ENCODE measurements at regions not wholly inside any gene's neighbourhood (a gene's known extent, or its start where the extent isn't known, plus 50 kb on each side); places are given as distances from the start of the nearest gene placed in this dataset.
"Not testable (repeated sequence)": the region's sequence is repeated elsewhere in the genome, so short reads cannot be mapped to it uniquely, and the experiment has no call there.

DNA sequence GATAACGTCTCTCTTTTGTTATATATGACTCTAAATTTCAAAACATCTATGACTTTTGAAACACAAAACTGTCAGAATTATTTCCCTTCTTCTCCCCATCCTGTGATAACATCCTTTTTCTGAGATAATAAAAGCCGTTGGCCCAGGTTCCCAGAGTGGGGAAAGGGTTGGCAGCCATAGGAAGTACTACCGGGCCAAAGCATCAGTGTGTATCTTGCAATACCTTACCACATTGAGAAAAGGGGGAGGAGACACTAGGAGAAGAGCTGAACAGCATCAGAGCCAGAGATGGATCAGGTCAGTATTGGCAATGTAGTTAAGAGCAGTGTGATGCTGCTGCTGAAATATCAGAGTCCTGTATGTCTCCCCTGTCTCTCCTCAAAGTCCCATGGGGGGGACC lies 210.0 kb upstream of the PROK2 start:
- DNase-seq: no peak

DNA sequence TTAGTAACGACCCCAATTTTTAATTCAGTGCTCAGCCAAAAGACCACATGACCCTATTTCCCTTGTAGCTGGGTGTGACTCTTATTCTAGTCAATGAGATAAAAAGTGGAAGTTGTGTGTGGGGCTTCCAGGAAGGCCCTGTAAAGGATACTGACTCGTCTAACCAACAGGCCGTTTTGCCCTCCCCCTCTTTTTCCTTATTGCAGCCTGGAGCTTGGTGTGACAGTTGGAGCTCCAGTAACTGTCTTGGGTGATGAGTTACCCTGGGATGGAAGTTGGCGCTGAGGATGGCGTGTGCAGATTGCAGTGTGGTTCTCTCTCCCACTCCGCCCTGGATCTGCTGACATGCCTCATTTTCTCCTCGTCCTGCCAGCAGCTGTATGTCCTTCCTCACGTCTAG lies 209.3 kb upstream of the PROK2 start:
- no peak for DNase-seq

DNA sequence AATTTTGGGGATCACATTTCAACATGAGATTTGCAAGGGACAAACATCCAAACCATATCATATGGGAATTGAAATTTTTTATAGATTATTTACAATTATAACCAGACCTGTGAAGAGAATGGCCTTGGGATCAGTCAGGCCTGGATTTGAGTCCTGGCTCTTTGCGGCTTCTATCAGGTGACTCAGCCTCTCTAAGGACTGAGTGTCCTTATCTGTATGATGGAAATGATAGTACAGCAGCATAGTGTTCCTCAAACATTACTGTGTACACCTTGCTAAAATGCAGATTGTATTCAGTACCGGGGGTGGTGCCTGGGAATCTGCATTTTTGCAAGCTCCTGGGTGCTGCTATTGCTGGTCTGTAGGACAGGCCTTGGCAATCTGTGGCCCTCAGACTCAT lies 206.7 kb upstream of the PROK2 start:
- no peak for DNase-seq

DNA sequence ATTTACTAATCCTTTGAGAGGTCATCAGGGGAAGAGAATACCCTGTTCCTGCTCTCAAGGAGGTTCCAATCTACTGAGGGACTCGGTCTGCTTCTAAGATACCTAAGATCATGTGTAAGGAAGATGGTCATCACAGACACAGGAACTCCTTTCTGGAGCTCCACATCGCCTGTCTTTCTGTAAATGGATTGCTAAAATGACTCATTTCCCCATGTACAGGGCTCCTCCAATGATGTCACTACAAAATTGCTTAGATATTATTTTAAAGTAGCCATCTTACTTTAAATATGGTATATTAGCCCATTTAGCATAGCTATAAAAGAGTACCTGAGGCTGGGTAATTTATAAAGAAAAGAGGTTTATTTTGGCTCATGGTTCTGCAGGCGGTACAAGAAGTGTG lies 206.1 kb upstream of the PROK2 start:
- DNase-seq: no peak

DNA sequence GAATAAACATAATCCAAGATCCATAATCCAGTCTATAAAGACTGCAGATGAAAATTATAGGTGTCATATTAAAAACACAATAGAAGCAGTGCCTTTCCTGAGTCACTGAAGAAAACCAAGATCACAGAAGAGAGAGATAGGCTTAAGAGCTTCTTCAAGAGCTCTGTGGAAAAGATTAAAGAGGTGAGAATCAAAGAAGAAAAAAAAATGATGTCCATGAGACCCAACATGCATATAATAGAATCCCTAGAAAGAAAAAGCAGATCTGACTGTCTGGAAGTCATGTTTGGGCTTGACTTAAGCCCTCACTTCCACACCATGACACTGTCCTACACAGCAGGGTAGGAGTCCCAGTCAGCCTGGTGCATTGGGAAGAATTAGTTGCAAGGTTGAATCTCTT lies 205.6 kb upstream of the PROK2 start:
- DNase-seq: no peak

DNA sequence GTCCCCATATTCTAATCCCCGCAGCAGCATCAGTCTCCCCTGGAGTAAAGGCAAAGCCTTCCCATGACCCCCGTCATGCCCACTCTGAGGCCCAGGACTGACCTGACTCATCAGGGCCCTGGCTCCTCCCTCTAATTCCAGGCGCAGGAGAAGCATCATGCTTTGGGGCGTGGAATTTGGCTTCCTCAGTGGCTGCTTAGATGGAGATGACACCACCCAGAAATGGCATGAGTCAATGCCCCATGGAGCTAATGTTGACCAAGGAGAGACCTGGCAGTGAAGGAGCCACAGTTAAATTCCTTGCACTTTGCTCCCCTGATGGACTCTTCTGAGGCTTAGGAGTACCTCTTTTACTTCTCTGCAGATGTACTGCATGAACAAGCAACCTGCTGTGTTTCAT lies 204.2 kb upstream of the PROK2 start:
- no peak for DNase-seq

DNA sequence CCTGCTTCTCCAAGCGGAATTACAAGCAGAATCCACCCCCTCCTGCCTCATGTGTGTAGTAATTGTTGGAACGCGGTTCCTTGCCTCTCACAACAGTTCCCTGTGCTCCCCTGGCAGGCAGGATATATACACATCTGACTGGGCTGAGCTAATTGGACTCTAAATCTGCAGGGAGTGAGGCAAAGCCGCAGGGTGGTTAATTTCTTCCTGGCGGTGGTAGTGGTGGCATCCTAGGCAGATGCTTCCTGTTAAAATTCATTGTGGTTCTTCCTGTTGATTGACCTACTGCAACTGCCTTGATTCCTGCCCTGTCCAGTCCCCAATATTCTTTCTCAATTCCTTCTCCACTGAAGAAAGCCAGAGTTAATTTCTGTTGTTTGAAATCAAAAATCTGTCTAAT lies 202.9 kb upstream of the PROK2 start:
- DNase-seq: no peak

DNA sequence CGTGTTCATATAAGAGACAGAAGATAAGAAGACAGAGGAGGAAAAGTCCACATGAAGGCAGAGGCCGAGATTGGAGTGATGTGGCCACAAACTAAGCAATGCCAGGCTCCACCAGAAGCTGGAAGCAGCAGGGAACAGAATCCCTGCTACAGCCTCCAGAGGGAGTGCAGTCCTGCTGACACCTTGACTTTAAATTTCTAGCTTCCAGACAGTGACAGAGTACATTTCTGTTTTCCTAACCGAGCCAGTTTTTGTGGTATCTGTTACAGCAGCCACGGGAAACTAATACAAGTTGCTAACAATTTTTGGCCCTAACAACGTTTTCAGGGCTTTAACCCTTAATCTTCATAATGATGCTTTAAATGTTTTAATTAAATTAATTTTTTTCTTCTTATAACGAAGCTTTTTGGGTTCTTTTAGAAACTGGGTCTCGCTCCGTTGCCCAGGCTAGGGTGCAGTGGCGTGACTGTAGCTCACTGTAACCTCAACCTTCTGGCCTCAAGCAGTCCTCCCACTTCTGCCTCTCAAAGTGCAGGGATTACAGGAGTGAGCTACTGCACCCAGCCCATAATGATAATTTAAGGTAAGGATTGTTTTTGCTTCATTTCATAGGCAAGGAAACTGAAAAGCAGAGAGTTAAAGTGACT lies 202.3 kb upstream of the PROK2 start:
- DNase-seq: no peak

DNA sequence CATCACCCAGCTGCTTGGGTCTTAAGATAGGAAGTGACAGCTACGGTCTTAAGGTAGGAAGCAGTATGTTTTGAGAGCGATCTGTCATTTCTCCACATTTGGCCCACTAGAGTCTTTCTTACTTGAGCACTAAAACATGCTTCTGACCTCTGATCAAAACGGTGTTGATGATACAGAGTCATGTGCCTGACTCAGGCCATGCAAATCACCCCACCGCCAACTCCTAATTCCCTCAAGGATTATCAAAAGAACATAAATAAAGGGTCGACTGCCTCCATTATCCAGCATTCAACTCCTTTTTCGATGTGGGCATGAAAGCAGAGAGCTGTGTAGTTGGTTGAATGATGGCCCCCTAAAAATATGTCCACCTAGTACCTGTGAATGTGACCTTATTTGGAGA lies 201.7 kb upstream of the PROK2 start:
- DNase-seq: no peak

DNA sequence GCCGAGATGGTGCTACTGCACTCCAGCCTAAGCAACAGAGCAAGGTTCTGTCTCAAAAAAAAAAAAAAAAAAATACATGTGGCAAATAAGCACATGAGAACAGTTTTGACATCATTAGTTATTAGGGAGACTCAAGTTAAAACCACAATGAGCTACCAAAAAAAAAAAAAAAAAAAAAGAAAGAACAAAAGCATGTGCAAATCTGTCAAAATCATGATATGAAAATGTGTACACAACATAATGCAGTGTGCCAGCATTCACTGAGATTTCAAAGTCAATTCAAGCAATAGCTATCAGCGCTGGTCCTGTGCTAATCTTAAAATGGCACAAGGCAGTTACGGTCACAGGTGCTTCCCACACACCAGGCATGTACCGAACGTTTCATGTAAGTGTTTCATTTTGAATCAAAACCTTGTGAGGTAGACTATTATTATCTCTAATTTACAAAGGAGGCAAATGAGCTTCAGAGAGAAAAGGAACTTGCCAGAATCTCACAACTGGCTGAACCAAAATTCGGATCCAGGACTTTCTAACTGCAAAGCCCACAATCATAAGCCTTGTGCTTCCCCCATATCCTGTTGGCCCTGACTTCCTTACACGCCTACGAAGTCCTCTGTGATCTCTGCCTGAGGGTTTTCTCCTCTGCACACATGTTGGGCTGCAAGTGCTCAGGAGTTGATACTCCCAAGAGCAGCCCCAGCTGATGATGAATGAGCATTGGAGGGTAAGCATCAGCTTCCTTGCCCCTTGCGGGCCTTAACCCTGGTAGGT lies 200.1 kb upstream of the PROK2 start:
- DNase-seq: no peak

DNA sequence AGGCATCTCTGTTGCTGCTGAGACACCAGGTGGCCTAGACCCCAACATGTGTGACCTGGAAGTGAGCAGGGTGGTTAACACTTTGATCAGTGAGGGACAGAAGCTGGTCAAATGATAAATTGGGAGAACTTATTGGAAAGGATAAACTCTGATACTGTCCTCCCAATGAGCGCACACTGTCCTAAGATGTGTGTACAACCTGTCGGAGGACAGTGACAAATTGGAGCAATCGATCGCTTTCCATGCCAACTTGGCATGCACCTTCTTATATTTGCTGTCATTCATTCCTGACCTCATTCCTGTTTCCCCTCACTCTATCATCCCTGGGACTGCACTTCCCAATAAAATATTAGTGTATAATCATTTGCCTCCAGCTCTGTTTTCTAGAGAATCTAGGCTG lies 198.7 kb upstream of the PROK2 start:
- no peak for DNase-seq

DNA sequence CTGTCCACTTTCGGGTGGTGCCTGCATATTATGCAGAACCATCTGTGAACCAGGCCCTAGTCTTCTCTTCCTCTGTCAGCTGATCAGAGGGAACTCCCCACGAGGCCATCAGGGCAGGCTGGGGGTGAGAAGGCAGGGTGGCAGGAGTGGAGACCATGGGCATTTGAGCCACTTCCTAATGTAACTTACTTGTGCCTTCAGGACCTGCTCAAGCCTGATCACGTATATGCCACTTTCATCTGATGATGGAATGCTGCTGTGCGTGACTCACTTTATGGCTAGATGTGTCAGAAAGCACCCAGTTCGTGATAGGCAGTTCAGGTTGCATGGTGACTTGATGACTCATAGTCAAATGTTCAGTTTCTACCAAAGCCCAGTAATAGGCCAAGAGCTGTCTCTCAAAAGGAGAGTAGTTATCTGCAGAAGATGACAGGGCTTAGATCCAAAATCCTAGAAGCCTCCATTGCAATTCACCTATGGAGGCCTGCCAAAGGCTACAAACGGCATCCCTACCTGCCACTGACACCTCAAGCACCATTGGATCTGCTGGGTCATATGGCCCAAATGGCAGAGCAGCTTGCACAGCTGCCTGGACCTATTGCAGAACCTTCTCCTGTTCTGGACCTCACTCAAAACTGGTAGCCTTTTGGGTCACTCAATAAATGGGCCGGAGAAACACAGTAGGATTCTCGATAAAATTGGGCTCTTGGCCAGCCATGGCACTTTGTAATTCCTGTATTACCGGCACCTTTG lies 197.7 kb upstream of the PROK2 start:
- DNase-seq: not testable (repeated sequence)

DNA sequence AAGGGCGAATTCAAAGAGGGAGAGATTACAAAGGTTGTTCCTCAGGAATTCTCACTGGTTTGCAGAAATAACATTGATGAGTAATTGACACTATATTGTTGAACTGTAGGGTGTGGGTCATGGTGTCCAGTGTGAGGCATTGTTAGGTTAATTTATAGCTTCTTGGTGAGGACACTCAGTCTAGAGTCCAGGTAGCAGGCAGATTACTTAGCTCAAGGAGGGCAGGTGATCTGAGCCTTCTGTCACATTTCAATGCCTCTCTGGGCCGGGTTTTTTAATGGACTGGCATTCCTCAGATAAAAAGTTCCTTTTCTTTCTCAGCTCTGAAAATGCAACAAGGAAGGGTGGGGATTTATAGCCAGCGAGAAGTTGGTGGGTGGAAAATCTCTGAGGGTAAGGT lies 194.2 kb upstream of the PROK2 start:
- no peak for DNase-seq

DNA sequence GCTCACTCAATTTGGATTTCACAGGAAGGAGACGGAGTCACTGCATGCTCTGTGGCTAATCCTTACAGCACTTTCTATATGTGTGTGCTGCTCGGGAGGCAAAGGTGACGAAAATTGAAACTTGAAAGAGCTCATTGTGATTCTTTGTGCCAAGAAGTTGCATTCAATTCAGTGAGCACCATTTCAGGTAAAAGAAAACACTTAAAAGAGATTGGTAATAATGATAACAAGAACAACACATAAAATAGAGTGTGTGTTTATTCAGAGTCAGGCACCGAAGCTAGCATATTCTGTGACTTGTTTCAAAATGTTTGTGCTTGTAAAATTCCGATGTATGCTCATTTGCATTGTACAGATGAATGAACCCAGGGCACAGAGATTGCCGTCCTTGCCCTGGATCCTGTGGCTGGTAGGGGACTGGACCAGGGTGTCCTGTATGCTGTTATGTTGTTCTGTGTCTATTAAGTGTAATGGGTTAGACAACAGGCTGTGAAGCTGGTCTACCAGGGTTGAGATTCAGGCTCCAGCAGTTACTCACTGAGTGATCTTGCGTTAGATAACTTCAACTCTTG lies 193.3 kb upstream of the PROK2 start:
- DNase-seq: no peak

DNA sequence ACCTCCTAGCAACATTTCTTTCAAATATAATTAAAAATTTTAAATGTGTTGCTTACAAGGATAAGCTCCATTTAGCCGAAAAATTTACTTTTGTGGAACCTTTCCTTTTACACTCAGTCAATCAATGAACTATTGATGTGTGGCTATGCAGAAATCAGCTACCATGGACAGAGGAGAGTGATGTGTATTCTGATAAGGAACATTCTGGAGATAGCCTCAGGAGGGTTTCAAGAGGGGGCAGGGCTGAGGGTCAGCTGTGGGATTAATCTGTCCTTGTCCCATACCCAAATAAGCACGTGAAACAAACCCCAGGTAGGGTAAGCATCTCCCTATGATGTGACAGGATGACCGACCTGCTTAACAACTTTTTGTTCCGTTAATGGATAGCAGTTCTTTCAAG lies 192.6 kb upstream of the PROK2 start:
- DNase-seq: no peak

DNA sequence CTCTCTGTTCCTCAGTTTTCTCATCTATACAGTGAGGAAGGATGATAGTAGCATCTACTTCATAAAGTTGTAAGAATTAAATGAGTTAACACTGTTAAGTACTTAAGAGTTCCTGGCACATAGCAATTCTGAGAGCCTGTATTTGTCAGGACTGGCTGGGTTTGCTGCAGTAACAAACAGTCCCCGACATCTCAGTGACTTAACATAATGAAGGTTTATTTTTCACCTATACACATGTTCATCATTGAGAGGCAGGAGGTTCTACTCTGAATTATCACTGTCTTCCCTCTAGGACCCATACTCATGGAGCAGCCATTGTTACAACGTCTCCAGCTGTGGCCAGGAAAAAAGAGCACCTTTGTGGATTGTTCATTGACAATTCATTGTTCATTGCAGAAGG lies 190.6 kb upstream of the PROK2 start:
- no peak for DNase-seq

DNA sequence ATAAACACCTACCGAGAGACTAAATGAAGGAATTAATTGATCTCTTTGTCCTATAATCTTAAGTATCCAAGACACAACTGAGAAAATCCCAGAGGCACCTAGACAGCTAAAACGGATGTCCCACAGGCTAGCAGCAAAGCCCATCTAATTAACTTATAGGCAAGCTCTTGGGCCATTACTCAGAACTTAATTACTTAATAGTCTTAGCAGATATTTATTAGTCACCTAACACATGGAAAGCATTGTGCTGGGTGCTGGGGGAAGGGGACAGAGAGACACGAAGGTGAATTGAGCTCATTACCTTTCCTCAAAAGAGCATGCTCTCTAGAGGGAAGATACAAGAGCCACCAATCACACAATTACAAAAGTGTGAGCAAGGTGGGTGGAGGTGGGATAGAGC lies 189.8 kb upstream of the PROK2 start:
- no peak for DNase-seq

DNA sequence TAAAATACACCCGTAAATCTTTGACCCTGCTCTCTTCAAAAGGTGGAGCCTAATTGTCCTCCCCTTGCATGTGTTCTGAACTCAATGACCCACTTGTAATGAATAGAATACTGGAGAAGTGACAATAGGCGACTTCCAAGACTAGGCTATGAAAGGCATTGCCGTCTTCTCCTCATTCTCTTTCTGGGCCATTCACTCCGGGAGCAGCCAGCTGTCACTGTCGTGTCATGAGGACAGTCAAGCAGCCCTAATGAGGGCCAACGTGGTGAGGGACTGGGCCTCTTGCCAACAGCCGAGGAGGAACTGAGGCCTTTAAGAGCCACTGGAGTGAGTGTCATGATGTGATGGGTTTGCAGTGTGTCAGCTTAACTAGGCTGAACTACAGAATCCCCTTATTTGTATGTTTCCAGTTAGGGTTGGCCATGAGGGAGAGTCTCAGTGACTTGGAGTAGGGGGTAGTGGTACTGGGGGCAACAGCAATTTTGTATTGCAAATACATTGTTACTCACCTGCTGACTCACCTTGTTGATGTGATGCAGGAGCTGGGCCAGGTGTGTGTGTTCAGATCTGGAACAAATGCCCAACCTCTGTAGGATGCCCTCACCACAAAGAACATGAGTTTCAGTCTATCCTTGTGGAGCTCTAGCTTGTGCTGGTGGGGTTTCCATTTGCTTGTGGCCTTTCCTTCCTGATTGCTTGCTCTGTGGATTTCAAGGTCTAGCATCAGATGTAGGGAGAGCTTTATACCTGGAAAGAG lies 188.5 kb upstream of the PROK2 start:
- no peak for DNase-seq

DNA sequence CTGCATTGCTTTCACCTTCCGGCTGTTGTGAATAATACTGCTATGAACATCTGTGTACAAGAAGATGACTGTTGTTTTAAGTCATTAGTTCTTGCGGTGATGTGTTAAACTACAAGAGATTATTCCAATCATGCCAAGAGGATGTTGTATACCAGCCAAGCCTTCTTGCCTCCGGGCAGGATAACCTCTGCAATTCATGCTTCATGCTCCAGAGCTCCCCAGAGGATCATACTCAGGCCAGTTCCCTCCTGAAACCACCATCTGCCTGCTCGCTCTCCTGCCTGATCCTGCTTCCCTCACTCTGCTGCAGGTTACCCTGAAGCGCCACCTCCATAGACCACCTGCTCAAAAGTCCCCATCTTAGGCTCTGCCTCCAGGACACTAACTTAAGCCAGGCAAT lies 187.1 kb upstream of the PROK2 start:
- DNase-seq: no peak

DNA sequence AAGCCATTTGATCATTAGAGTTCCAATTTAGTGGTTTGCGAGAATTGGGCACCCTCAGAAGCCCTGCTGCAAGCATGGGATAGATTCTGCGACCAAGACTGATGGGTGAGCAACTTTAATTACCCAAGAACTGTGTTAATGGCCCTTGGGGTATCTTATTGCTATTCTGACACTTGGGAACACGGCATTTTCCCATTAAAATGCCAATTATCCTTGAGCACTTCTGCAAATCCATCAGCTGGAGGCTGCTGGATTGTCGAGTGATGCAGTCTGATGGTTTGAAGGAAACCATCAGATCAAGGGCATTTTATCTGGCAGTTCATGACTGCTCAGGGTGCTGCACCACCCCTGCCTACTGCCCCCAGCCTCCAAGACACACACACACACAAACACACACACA lies 183.6 kb upstream of the PROK2 start:
- no peak for DNase-seq

DNA sequence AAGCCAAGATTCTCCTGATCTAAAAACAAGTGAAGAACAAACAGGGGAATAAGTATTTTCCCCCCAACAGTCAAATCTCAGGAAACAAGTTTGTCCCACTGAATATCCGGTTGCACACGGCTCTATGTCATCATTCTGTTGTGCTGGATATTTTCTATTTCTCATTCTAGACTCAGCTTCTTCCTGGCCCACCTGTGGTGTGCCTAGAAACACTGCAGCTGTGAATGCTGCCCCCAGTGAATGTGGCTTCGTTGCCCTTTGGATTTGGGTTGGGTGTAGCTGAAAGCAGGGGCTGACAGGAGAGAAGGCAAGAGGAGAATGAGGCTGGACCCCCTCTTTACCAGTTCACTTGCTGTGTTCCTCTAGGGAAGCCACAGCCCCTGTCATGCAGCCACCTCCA lies 181.2 kb upstream of the PROK2 start:
- no peak for DNase-seq

DNA sequence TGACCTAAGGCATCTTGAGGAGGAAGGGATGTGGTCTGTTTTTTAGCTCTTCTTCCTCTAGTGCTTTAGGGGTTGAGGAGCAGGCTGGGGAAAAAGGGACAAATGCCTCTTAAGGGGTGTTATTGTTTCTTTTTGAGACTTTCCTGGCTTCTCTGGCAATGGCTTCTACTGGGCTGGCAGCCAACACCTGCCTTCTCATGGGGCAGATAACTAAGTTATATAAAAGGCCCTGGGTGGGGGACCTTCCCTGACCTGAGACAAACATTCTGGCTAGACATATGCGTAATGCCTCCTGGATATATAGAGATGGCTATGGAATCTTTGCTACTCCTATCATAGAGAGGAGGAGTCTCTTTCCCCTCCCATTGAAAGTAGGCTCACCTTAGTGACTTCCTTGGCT lies 179.2 kb upstream of the PROK2 start:
- DNase-seq: no peak

DNA sequence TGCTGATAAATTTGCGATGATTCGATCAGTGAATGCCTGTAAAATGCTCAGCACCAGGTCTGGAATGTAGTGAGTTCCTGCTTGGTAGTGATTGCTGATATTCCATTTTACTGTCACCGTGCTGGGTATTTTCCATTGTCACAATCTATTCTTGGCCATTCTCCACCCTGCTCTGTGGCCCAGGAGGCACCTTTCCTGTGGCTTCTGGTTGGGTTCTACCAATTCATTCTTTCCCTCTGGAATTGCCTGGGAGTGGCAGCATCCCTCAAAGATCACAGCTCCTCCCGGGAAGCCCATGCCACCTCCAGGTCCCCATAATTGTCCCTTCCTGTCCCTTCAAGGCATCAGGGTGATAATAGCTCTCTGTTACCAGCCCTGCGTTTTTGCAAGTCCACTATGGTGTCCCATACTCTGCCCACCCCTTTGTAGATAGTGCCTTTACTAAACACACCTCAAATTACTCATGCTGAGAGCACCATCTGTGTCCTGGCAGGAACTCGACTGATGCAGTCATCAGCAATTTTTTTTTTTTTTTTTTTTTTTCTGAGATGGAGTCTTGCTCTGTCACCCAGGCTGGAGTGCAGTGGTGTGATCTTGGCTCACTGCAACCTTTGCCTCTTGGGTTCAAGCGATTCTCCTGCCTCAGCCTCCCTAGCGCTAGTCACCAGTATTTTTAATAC lies 177.8 kb upstream of the PROK2 start:
- DNase-seq: no peak
